ENCODE measurements at regions not wholly inside any gene's neighbourhood (a gene's known extent, or its start where the extent isn't known, plus 50 kb on each side); places are given as distances from the start of the nearest gene placed in this dataset.

- DNase-seq: no peak
Observed at GRCh38 chr2:144583741-144584453, 64.0 kb upstream of the ZEB2 start.

GRCh38 chr2:144583381-144583729 is 63.4 kb upstream of the ZEB2 start:
- no peak for DNase-seq

GRCh38 chr2:144582651-144583380 is 62.9 kb upstream of the ZEB2 start:
- no peak for DNase-seq

- DNase-seq: no peak
Observed at GRCh38 chr2:144580521-144581161, 60.7 kb upstream of the ZEB2 start.

GRCh38 chr2:144579556-144579955 is 59.6 kb upstream of the ZEB2 start:
- DNase-seq: no peak

- DNase-seq: no peak
Observed at GRCh38 chr2:144578099-144578498, 58.2 kb upstream of the ZEB2 start.

GRCh38 chr2:144572977-144573376 is 53.1 kb upstream of the ZEB2 start:
- DNase-seq: no peak

GRCh38 chr2:144571770-144572169 is 51.9 kb upstream of the ZEB2 start:
- DNase-seq: no peak

GRCh38 chr2:144570566-144570965 is 50.6 kb upstream of the ZEB2 start:
- no peak for DNase-seq
